Ascending aorta (tissue), 2 donors: ENCODE measurements at regions not wholly inside any gene's neighbourhood (a gene's known extent, or its start where the extent isn't known, plus 50 kb on each side); places are given as distances from the start of the nearest gene placed in this dataset.

Experiments used
- DNase-seq, 2 donors: peaks; one replicate each; pipeline ENCODE4 v3.0.0-alpha.2; 2019; ENCODE audit warnings: low spot score in 2 of 2
- H3K27ac ChIP-seq, 2 donors: fragments of 200-600 bp; sonication (generic); one replicate each; pipeline ENCODE4 v1.5.1; 2016 to 2017; ENCODE audit warnings: mild to moderate bottlenecking in 1 of 2
- H3K27me3 ChIP-seq: fragments of 200-600 bp; sonication (generic); one replicate; pipeline ENCODE4 v1.5.1; 2017
- H3K36me3 ChIP-seq, 2 donors: fragments of 200-600 bp; sonication (generic); one replicate each; pipeline ENCODE4 v1.5.1; 2016
- H3K4me1 ChIP-seq, 2 donors: fragments of 200-600 bp; sonication (generic); one replicate each; pipeline ENCODE4 v1.5.1; 2016 to 2017; ENCODE audit warnings: mild to moderate bottlenecking in 1 of 2
- H3K4me3 ChIP-seq, 2 donors: fragments of 200-600 bp; sonication (generic); one replicate each; pipeline ENCODE4 v1.5.1; 2016 to 2017; ENCODE audit warnings: mild to moderate bottlenecking in 1 of 2
- H3K9me3 ChIP-seq, 2 donors: fragments of 200-600 bp; sonication (generic); one replicate each; pipeline ENCODE4 v1.5.1; 2016
- CTCF ChIP-seq, 3 experiments: fragments of 200-600 bp in 2 of 3; fragments of 450-650 bp in 1 of 3; sonication (generic) in 2 of 3; IDR thresholded peaks; one replicate each; pipeline ENCODE4 v1.5.1; 2016 to 2019; ENCODE audit warnings: antibody characterized with exemption in 3 of 3, mild to moderate bottlenecking in 1 of 3, moderate library complexity in 1 of 3
- intact Hi-C: fragments of 100-400 bp; cut with DNase I; formaldehyde crosslinking; loops from one replicate; pipeline ENCODE4 v1.15.1; 2023

- TF ChIP-seq CTCF (IDR thresholded peaks at IDR 0.05), result no peak
- intact Hi-C loops, result no loop called here
- H3K4me1 ChIP-seq, result no peaks in the 10 kb centered on the region
Measured at GRCh38 chr1:63214553-63214952, 107.8 kb upstream of the FOXD3 start.

GRCh38 chr1:63223426-63223825, 98.9 kb upstream of the FOXD3 start:
- intact Hi-C loops, result no loop called here
- no peaks in the 10 kb centered on the region for H3K9me3 ChIP-seq
- no peak overlapping the region for H3K4me3 ChIP-seq
- no peaks in the 10 kb centered on the region for H3K36me3 ChIP-seq
- DNase-seq, result no peak
- H3K4me1 ChIP-seq, result no peaks in the 10 kb centered on the region
- H3K27me3 ChIP-seq, result no peaks in the 10 kb centered on the region
- no peak overlapping the region for H3K27ac ChIP-seq
- TF ChIP-seq CTCF (IDR thresholded peaks at IDR 0.05), result no peak

More at GRCh38 chr1:63214553-63214952, 107.8 kb upstream of the FOXD3 start:
- H3K27me3 ChIP-seq, result no peaks in the 10 kb centered on the region
- H3K9me3 ChIP-seq, result no peaks in the 10 kb centered on the region
- no peak overlapping the region for H3K4me3 ChIP-seq
- DNase-seq, result no peak
- H3K36me3 ChIP-seq, result no peaks in the 10 kb centered on the region
- no peak overlapping the region for H3K27ac ChIP-seq

- no peak overlapping the region for H3K4me3 ChIP-seq
- no peak for TF ChIP-seq CTCF (IDR thresholded peaks at IDR 0.05)
- DNase-seq, result no peak
- no peak overlapping the region for H3K27ac ChIP-seq
- H3K9me3 ChIP-seq, result no peaks in the 10 kb centered on the region
- no peaks in the 10 kb centered on the region for H3K4me1 ChIP-seq
- intact Hi-C loops, result no loop called here
- H3K36me3 ChIP-seq, result no peaks in the 10 kb centered on the region
- no peaks in the 10 kb centered on the region for H3K27me3 ChIP-seq
Measured at GRCh38 chr1:63230722-63231121, 91.6 kb upstream of the FOXD3 start.

GRCh38 chr1:63238721-63239120, 83.6 kb upstream of the FOXD3 start:
- intact Hi-C loops, result no loop called here
- H3K27me3 ChIP-seq, result no peaks in the 10 kb centered on the region

GRCh38 chr1:63245186-63245585, 77.2 kb upstream of the FOXD3 start:
- no peaks in the 10 kb centered on the region for H3K9me3 ChIP-seq
- intact Hi-C loops, result no loop called here
- TF ChIP-seq CTCF (IDR thresholded peaks at IDR 0.05), result no peak
- no peaks in the 10 kb centered on the region for H3K36me3 ChIP-seq
- no peak overlapping the region for H3K27ac ChIP-seq
- H3K4me3 ChIP-seq, result no peak overlapping the region
- DNase-seq, result no peak
- no peaks in the 10 kb centered on the region for H3K4me1 ChIP-seq
- no peaks in the 10 kb centered on the region for H3K27me3 ChIP-seq

More at GRCh38 chr1:63238721-63239120, 83.6 kb upstream of the FOXD3 start:
- H3K4me3 ChIP-seq, result no peak overlapping the region
- H3K4me1 ChIP-seq, result no peaks in the 10 kb centered on the region
- no peaks in the 10 kb centered on the region for H3K36me3 ChIP-seq
- H3K9me3 ChIP-seq, result no peaks in the 10 kb centered on the region
- no peak for TF ChIP-seq CTCF (IDR thresholded peaks at IDR 0.05)
- no peak overlapping the region for H3K27ac ChIP-seq
- DNase-seq, result no peak

- Histone ChIP-seq H3K4me3 (no peak overlapping the region), H3K27me3 (no peaks in the 10 kb centered on the region), H3K27ac (no peak overlapping the region), H3K4me1 (no peaks in the 10 kb centered on the region), H3K9me3 (no peaks in the 10 kb centered on the region), H3K36me3 (no peaks in the 10 kb centered on the region)
- no peak for TF ChIP-seq CTCF (IDR thresholded peaks at IDR 0.05)
- no peak for DNase-seq
- intact Hi-C loops, result no loop called here
Measured at GRCh38 chr1:63248216-63248615, 74.2 kb upstream of the FOXD3 start.
